HG02943 (cell line): ENCODE measurements at regions not wholly inside any gene's neighbourhood (a gene's known extent, or its start where the extent isn't known, plus 50 kb on each side); places are given as distances from the start of the nearest gene placed in this dataset.

ENCODE experiments used
- ATAC-seq: cut with Tn5 transposase; IDR thresholded peaks from one replicate; pipeline ENCODE4 v1.9.1; 2021; ENCODE audit warnings: mild to moderate bottlenecking, low read depth, moderate library complexity; ENCODE audit not compliant: unreplicated experiment

- ATAC-seq = no peak
Measured at GRCh38 chr21:27827972-27828371, 861.1 kb upstream of the ADAMTS5 start.

- no peak for ATAC-seq
Measured at GRCh38 chr21:27825035-27825434, 858.1 kb upstream of the ADAMTS5 start.

- no peak for ATAC-seq
Measured at GRCh38 chr21:27823652-27824201, 856.8 kb upstream of the ADAMTS5 start.

- no peak for ATAC-seq
Measured at GRCh38 chr21:27820342-27820741, 853.5 kb upstream of the ADAMTS5 start.

- ATAC-seq = no peak
Measured at GRCh38 chr21:27819299-27819698, 852.4 kb upstream of the ADAMTS5 start.

- no peak for ATAC-seq
Measured at GRCh38 chr21:27818847-27819246, 852.0 kb upstream of the ADAMTS5 start.

- ATAC-seq = no peak
Measured at GRCh38 chr21:27817902-27818623, 851.2 kb upstream of the ADAMTS5 start.

GRCh38 chr21:27817074-27817473 lies 850.2 kb upstream of the ADAMTS5 start:
- ATAC-seq = no peak

- no peak for ATAC-seq
Measured at GRCh38 chr21:27816301-27816700, 849.4 kb upstream of the ADAMTS5 start.

GRCh38 chr21:27814226-27814625 lies 847.3 kb upstream of the ADAMTS5 start:
- no peak for ATAC-seq

GRCh38 chr21:27813750-27814149 lies 846.9 kb upstream of the ADAMTS5 start:
- ATAC-seq = no peak

GRCh38 chr21:27813344-27813743 lies 846.5 kb upstream of the ADAMTS5 start:
- no peak for ATAC-seq

- ATAC-seq = no peak
Measured at GRCh38 chr21:27812279-27812678, 845.4 kb upstream of the ADAMTS5 start.

- ATAC-seq = no peak
Measured at GRCh38 chr21:27808923-27809322, 842.0 kb upstream of the ADAMTS5 start.

- no peak for ATAC-seq
Measured at GRCh38 chr21:27807596-27807995, 840.7 kb upstream of the ADAMTS5 start.

- ATAC-seq = no peak
Measured at GRCh38 chr21:27806281-27806680, 839.4 kb upstream of the ADAMTS5 start.

GRCh38 chr21:27805696-27806095 lies 838.8 kb upstream of the ADAMTS5 start:
- no peak for ATAC-seq

GRCh38 chr21:27804515-27804914 lies 837.6 kb upstream of the ADAMTS5 start:
- no peak for ATAC-seq

- no peak for ATAC-seq
Measured at GRCh38 chr21:27803571-27803970, 836.7 kb upstream of the ADAMTS5 start.

GRCh38 chr21:27802816-27803475 lies 836.1 kb upstream of the ADAMTS5 start:
- no peak for ATAC-seq

- no peak for ATAC-seq
Measured at GRCh38 chr21:27799861-27800260, 833.0 kb upstream of the ADAMTS5 start.

- no peak for ATAC-seq
Measured at GRCh38 chr21:27796106-27796505, 829.2 kb upstream of the ADAMTS5 start.
